NCI-H526 treated with DMSO at 0.1 percent for 48 hours (cell line): ENCODE measurements at regions not wholly inside any gene's neighbourhood (a gene's known extent, or its start where the extent isn't known, plus 50 kb on each side); places are given as distances from the start of the nearest gene placed in this dataset.
A peak's percentile ranks its signal among the peaks of the same experiment; 100 is the strongest.
"Not testable (repeated sequence)": the region's sequence is repeated elsewhere in the genome, so short reads cannot be mapped to it uniquely, and the experiment has no call there.

Experiments used
- DNase-seq: peaks from one replicate; lab custom pipeline; 2025; lab: John Stamatoyannopoulos, UW

DNA sequence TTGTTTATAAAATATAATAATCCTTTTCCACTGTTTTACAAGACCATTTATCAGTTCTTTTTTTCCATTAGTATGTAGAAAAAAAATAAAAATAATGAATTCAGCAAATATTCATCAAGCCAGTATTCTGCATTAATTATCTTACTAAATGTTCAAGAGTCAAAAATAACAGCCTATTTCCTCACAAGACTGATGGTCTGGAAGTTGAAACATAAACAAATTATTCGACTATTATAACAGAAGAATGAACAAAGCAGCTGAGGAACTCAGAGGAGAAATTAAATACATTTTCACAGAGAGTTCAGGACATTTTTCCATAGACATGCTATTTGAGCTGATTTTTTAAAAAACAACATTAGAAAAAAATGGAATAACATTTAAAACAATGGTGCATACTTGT is 2594.8 kb downstream of the ARAP2 start:
- DNase-seq = no peak

- no peak for DNase-seq
Observed at GRCh38 chr4:33650036-33650435, 2594.3 kb downstream of the ARAP2 start.

DNA sequence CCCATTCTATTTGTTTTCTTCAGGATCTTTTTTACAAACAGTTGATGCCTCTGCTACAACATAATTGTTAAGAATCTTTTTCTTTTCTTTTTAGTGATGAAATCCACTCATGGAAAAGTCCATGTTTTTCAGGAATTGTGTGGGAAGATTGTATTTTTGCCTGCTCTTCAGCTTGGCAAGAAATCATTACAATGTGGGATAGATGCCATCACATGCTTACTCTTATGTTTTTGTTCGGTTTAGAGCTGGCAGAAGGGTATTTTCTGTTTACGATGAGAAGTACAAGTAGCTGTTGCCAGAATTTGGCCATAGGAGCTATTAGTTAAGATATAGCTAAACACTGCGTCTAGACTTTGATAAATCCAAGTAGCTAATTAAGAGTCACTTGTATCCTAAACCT is 2585.3 kb downstream of the ARAP2 start:
- DNase-seq = no peak

GRCh38 chr4:33661636-33662035 is 2582.7 kb downstream of the ARAP2 start:
- DNase-seq = no peak

DNA sequence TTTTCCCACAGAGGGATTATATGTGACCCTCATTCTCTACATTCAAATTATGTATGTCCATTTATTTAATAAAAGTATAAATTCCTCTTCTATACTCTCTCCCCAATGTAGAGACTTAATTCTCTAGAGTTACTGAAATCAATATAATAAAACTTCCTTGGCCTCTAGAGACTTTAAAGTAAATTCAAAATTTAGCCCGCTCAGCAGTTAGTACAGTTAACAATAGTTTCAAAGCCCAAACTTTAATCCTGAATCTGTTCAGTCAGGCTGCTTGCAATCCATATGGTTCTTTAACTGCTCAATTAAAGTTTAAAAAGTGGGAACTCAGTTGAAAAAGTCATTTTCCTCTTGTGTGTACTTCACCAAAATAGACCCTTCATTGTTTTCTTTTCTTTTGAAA is 2558.4 kb downstream of the ARAP2 start:
- no peak for DNase-seq

DNA sequence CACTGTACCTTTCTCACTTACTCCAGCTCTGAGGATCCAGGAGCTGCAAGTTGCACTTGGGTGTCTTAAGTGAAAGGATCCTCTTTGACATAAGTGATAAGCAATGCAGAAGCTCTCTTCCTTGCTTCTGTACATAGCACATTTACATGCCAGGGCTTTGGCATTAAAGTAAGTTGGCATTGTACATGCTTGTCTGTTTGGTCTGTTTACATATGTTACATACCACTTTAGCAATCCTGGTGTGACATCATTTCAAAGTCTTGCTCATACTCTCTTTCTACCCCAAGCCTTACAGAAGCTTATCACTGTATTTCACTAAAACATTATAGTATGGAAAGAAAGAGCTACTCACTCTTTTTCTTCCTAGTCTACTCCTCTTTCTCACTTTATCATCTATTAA is 2548.3 kb downstream of the ARAP2 start:
- no peak for DNase-seq

DNA sequence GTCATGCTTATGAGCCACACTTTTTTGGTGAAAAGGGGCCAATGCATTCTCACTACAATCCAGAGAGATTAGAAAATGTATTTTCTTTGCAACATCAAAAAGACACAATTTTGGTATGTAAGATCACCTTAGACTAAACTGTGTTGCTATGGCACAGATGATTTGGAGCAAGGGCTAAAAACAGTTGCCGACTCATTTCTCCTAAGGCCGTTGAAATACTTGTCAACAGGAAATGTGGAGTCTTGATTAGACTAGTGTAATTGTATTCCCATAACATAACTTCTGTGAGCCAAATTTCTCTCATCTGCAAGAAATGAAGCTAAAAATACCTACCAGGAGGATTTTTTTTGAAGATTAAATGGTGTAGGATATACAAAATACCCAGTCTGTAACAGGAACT is 2547.7 kb downstream of the ARAP2 start:
- DNase-seq = no peak

DNA sequence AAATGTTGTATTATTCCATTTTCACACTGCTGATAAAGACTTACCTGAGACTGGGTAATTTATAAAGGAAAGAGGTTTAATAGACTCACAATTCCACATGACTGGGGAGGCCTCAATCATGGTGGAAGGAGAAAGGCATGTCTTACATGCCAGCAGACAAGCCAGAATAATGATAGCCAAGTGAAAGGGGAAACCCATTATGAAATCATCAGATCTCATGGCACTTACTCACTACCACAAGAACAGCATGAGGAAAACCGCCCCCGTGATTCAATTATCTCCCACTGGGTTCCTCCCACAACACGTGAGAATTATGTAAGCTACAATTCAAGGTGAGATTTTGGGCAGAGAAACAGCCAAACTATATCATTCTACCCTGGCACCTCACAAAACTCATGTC is 2535.1 kb downstream of the ARAP2 start:
- no peak for DNase-seq

DNA sequence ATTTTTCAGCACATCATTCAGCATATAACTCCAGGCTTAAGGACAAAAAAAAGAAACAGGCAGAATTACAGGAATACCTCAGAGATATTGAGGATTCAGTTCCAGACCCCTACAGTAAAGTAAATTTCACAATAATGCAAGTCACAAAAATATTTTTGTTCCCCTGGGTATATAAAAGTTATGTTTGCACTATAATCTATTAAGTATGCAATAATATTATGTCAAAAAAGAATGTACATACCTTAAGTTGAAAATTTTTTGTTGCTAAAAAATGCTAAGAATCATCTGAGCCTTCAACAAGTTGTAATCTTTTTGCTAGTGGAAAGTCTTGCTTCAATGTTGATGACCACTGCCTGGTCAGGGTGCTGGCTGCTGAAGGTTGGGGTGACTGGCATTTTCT is 2532.5 kb downstream of the ARAP2 start:
- DNase-seq = no peak

DNA sequence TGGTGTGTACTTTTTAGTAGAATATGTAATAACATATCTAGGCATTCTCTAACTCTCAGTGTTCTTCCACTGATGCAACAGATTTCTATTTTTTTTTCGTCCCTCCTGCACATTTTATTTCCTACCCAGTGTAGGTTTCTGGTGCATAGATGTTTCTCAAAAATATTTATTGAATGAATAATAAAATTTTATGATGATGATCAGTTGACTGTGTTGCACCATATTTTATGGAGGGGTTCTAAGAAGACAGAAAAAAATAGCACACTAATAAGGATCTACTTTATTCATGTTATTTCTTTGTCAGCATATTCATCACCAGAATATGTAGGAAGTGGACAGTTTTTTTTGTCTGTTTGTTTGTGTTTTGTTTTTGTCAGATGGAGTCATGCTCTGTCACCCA is 2529.3 kb downstream of the ARAP2 start:
- DNase-seq = no peak

- no peak for DNase-seq
Observed at GRCh38 chr4:33715841-33716395, 2528.4 kb downstream of the ARAP2 start.

DNA sequence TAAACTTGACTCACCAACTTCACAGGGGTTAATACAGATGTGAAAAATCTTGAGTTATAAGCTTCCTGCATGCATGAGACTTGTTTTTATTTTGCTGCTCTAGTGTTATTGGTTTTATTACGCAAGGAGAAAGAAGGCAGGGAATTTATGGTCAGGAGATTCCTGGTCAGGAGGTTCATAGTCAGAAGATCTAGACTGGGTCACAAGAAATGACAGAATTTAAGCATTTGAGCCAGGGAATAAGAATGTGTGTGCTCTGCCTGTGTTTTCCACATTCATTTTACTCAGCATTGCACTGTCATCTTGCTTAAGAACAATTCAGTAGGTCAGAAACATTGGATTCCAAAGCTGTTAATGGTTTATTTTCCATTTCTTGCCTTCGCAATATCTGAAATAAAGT is 2522.1 kb downstream of the ARAP2 start:
- DNase-seq = no peak

DNA sequence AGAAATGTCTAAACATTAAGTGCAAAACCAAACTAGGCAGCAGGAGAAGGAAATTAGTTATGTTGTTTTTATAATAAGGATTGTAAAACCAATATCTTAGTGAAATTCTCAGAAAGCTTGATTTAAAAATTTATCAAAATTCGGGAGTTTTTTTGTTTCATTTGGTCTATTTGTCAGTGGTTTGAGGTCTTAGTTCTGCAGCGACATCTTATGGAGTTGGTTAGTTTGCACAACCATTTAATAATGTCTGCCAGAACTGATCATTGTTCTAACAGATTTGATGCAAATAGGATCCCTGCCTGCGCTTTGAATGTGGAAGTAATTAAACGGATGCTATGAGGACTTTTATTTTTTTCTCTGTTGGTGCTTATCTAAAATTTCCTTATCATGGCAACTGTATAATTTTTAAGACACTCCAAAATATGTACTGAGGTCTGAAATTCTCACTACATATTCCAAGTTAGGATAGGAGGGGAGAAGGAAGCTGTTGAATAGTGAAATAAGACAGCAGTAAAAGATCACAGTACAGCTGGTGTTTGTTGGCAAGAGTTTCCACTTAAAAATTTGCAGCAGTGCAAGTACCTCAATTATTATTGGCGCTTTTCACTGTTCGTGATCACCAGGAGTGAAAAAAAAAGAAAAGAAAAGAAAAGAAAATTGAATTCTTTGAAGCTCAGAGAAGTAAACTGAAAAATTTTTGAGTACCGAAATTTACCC is 2521.4 kb downstream of the ARAP2 start:
- peak; percentile 14 for DNase-seq

DNA sequence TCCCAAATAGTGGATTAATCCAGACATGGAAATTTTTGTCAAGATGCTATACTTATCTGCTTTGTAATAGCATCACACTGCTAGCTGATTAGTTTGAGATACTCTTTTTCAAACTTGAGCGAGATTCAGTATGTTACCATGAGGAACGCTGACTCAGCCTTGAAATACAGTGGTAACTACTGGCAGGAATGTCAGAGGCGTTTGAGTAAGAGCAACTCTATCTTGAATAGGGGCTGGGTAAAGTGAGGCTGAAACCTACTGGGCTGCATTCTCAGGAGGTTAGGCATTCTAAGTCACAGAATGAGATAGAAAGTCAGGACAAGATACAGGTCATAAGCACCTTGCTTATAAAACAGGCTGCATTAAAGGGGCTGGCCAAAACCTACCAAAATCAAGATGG is 2519.6 kb downstream of the ARAP2 start:
- DNase-seq = no peak

- DNase-seq = no peak
Observed at GRCh38 chr4:33725861-33726260, 2518.5 kb downstream of the ARAP2 start.

DNA sequence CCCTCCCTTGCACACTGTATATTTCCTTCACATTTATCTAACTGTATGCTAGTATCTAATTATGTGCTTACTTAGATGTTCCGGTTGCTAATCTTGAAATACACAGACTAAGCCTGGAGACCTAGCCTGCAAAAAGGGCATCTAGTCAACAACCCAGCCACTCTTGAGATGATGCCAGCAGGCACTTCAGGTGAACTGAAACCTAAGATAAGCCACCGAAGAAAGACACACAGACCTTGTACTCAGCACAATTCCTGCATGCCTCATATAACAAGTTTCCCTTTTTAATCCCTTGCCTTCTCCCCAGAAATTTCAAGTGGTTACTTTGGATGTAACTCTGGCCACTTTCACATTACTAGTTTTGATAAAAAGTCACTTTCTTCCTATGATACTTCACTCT is 2506.6 kb downstream of the ARAP2 start:
- no peak for DNase-seq

DNA sequence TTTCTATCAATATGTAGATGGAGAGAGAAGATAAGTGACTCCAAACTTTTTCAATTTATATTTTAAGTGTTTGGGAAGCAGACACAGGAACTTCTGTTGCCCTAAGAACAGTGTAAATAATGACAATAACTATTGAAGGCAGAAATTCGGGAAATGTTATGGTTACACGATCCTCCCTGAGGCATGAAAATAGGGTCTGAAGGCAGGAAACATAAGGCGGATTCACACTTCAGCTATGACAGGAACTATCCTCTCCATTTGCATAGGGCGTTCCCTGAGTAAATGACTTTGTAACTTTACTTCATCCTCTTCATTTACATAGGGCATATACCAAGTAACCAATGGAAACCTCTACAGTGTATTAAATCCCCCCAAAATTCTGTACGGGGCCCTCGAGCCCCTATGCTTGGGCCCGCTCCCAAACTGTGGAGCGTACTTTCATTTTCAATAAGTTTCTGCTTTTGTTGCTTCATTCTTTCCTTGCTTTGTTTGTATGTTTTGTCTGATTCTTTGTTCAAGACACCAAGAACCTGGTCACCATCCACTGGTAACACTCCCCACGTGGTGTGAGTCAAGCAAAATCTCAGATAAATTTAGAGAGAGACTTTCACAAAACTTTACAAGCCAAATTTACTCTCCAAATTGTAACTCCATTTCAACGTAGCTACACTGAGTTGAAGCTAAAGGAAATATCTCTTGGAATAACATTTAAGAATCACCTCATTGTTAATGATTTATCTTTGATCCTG is 2504.3 kb downstream of the ARAP2 start:
- DNase-seq = no peak

DNA sequence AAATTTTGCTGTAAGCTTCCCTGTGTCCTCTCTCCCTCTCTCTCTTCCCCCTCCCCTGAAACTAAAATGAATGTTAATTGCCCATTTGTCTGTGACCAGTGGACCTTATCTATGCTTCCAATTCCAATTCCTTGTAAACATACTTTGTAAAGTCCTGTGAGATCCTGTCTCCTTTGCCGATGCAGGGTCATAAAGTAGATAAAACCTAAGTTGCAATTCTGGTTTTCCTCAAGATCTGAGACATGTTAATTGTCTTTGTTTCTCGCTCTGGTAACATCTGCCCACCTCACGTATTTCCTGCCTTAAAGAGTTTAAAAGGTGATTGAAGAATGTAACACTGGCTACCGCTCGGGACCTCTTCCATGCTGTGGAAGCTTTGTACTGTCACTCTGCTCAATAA is 2503.4 kb downstream of the ARAP2 start:
- DNase-seq = not testable (repeated sequence)

DNA sequence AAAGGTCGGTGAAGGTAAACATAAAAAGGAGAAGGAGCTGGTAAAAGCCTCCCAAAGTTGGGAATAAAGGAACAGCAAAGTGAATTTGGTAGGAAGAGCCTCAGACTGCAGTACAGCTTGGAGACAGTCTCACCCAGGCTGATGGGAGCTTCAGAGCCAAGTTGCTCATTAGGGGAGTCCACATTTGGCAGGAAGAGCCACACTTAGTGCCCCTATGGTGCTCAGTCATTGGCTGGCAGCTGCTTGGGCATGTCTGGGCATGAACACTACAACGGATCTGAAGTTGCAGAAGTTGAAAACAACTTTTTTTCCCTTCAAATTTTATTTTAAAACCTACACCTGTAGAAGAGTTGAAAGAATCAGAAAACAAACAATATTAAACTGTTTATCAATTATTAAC is 2497.3 kb downstream of the ARAP2 start:
- DNase-seq = no peak

DNA sequence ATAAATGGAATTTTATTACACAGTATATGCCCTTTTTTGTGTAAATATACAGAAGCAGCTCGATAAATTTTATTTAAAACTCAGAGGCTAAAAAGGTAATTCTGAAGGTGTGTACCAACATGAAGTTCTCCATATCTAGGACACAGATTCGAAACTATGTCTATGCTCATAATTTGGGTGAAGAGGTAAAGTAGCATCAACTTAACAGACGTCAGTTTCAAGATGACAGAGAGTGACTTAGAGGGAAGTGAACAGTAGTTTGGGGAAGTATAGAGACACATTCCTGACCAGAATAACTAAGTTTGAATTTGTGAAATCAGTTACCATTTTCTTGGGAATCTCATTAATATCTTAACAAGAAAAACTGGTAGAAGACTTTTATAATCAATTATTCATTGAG is 2493.3 kb downstream of the ARAP2 start:
- DNase-seq = no peak

DNA sequence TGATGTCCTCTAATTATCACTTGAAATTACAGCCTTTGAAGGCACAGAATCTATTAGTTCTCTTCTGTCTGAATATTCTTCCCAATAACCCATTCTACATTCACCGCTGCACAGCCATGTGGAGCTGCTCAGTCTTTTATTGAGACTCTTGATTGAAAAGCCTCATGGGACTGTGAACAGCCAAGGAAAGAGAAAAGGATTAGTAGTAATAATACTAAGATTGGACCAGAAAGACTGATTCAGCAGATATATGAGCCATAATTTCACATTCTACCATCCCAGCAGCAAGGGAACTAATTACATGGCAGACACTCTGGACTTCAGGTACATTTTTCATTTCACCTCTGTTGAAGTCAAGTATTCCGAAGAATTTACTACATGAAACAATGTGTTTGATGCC is 2471.7 kb downstream of the ARAP2 start:
- DNase-seq = no peak

GRCh38 chr4:33780952-33781791 is 2463.1 kb downstream of the ARAP2 start:
- DNase-seq = no peak

DNA sequence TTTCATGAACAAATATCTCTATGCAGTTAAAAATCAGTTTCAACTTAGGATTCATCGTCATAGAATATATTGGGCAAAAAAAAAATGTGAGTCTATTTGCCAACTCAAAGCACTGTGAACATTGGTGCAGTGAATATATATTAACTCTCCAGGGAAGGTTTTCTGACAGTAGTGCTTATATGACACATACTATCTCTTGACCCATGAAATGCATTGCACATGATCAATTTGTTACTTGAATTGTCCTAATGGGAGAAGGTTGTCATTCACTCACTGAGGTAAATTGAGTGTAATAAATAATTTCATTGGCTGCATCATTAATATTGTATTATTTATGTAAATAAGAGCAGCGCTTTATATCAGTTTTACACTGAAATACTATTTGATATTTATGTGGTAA is 2458.5 kb downstream of the ARAP2 start:
- DNase-seq = no peak
